AG09319 (cell line): ENCODE measurements at regions not wholly inside any gene's neighbourhood (a gene's known extent, or its start where the extent isn't known, plus 50 kb on each side); places are given as distances from the start of the nearest gene placed in this dataset.

Experiments
- DNase-seq: peaks from one replicate; pipeline ENCODE4 v3.0.0-alpha.2; 2010; ENCODE audit warnings: low read depth; ENCODE audit errors: extremely low read depth
- TF ChIP-seq, protein P1 (sequence below): IDR thresholded peaks from 2 replicates; pipeline ENCODE4 v1.5.1; 2011; ENCODE audit warnings: low read depth, mild to moderate bottlenecking, inconsistent platforms, low read length, moderate library complexity

DNA sequence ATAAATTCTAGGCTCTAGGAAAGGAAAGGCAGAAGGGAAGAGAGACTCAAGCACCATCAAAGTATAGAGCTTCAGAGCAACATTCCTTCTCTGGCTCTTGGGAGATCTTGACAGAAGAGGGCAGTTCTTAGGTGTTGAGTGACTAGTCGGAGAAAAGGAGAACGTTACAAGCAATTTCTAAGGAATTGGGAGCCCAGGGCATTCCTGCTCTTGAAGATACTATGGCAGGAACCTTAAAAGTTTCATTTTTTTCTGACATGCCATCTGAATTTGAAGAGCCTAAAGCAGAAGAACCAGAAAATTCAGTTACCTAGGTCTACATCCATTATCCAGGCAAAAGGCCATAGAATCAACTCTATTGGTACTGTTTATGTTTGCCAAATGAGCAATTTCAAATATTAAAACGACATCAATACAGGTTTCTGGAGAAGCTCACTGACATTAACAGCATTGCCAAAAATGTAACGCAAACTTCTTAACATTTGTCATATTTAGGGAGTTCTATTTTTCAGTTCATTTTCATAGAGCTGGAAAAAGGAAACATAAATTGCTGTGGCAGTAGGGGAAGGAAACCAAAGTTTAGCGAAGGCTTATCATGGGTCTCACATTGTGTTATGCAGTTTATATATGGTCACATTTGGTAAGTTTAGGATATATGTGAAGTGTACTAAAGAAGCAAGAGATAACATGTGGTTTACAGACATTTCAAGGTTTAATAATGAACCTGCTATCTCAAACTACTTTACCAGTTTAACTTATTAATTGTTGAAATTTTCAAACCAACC, 210.1 kb upstream of the NRIP1 start:
- TF ChIP-seq, protein P1, sequence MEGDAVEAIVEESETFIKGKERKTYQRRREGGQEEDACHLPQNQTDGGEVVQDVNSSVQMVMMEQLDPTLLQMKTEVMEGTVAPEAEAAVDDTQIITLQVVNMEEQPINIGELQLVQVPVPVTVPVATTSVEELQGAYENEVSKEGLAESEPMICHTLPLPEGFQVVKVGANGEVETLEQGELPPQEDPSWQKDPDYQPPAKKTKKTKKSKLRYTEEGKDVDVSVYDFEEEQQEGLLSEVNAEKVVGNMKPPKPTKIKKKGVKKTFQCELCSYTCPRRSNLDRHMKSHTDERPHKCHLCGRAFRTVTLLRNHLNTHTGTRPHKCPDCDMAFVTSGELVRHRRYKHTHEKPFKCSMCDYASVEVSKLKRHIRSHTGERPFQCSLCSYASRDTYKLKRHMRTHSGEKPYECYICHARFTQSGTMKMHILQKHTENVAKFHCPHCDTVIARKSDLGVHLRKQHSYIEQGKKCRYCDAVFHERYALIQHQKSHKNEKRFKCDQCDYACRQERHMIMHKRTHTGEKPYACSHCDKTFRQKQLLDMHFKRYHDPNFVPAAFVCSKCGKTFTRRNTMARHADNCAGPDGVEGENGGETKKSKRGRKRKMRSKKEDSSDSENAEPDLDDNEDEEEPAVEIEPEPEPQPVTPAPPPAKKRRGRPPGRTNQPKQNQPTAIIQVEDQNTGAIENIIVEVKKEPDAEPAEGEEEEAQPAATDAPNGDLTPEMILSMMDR: no peak
- no peak for DNase-seq

DNA sequence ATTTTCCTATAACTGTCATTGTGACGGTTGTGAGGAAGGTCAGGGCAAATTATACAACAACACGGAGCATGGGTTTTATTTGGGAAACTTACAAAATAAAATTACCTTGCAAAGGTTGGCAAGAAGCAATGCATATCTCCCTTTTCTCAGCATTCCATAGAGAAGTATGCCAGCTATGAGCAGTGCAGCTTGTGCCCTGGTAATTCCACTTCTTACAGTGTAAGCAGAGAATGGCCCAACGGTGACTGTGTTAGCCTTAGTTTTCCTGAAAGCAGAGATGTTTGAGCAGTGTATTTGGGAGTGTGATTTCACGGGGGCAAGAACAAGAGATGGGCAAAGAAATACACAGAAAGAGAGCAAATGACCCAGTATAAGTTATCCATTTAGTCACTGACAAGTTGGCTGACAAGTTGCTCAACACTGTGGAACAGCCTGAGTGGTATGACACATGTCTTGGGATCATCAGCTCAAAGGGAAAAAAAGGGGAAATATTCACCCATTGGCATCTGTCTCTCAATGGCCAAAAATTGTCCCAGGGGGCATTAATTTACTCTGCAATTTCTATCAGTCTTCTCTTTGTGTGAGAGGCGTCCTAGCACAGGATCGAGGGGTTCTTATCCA, 210.9 kb upstream of the NRIP1 start:
- TF ChIP-seq, protein P1: no peak
- no peak for DNase-seq

DNA sequence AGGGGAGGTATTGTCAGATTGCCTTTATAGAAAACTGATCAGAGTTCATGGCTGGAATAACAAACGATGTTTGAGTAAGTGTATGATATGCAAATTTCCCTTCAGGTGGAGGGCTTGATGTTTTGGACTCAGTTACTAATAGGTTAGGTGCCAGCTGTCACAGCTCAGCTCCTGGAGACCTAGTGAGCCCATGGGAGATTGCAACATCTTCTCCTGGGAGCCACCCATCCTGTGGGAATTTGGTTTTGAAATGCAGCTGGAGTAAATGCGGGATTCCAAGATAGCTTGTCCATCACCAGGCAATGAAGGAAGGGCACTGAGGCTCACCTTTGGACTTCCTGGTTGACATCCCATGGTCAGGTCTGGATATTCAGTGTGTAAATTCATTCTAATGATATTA, 211.4 kb upstream of the NRIP1 start:
- DNase-seq: no peak
- TF ChIP-seq, protein P1: no peak

DNA sequence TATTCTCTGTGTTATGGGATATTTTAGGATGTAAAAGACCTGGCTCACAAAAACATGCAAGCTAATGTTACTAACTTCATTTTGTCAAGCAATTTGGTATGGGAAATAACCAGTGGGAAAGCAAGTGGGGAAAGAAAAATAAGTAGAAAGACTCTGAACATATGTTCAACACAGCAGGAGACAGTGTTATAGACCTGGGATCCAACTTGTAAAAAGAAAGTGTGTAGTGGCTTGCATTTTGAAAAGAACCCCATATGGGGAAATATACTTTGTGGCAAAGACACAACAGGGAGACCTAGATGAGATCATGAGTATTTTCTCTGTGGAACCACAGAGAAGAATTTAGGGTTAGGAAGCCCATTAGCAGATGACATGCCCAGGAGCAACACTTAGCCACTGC, 212.7 kb upstream of the NRIP1 start:
- DNase-seq: no peak
- TF ChIP-seq, protein P1: no peak

DNA sequence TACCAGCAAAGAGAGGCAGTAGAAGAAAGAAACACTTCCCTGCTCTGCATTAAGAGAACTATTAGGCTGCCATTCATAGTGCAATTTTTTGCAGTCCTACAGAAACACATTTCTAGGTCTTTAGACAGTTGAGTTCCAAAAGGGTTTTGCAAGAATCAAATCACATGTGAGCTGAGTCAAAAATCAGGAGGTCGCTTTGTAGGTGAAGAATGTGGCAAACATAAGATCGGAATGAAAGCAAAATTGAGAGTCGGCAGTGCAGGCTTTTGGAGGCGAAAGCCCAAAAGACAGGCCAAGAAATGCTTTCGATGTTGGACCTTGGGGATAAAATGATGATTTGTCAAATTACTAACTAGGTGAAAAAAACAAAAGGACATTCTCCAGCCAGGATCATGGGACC, 213.5 kb upstream of the NRIP1 start:
- TF ChIP-seq, protein P1: no peak

DNA sequence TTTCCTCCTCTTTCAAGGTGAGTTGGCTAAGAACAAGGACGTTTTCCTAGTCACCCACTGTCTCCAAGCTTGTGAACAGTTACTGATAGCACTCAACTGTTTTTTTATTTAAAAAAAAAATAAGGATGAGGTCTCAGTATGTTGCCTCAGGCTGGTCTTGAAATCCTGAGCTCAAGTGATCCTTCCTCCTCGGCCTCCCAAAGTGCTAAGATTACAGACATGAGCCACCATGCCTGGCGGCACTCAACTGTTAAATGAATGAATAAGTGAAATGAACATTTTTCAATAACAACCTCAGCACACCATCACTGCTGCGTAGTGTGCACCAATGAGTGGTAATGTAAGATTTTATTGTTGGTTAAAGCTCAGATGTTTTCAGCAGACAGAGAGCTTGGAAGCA, 214.1 kb upstream of the NRIP1 start:
- TF ChIP-seq, protein P1: no peak
- no peak for DNase-seq

More for the DNA sequence above, 213.5 kb upstream of the NRIP1 start:
- DNase-seq: no peak

DNA sequence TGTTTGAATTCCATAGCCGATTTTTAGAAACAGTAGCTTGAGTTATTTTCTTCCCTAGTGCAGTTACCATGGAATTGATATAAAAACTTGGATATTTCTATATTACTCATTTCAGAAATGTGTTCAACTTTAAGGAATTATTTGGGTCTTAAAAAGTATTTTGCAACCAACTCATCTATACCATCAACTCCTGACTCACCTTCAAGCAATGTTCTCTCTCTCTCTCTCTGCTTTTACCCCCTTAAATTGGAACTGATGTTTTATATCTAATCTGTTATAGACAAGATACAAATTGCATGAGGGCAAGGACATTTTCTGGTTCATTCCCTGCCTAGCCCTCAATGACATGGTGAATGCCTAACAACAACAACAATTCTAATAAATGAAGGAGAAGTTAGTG, 214.7 kb upstream of the NRIP1 start:
- TF ChIP-seq, protein P1: no peak
- DNase-seq: no peak
